ENCODE measurements at regions not wholly inside any gene's neighbourhood (a gene's known extent, or its start where the extent isn't known, plus 50 kb on each side); places are given as distances from the start of the nearest gene placed in this dataset.
"Not testable (repeated sequence)": the region's sequence is repeated elsewhere in the genome, so short reads cannot be mapped to it uniquely, and the experiment has no call there.

DNA sequence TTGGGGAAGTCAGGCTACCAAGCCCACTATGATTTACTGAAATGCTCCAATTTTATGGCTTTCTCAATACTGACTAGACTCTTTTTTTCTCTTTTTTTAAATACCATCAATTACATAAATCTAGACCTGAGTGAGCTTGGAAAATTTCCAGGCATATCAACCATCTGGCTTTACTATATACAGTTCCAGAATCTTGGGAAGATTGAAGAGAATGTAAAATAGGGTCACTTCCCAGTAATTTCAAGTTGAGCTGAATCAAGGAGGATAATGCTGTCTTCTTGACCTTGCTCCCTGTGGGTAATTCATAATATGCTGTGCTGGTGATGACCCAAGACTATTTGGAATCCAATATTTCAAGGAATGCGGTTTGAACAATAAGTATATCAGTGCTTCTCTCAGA lies 108.1 kb downstream of the MAP3K21 start:
- DNase-seq: no peak

DNA sequence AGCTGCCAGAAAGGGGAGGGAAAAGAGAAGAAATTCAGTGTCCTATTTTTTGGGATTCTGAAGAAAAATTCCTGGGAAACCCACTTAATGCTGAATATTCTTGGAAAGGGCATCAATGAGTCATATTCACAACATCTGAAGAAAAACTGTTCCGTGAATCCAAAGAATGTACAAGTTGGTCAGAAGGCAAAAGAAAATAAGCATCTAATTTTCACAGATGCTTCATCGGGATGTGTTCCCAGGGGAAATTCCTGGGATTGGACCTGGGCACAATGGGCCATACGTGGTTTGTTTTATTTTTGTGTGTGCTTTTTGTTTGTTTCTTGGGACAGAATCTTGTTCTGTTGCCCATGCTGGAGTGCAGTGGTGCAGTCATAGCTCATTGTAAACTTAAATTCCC lies 112.2 kb downstream of the MAP3K21 start:
- no peak for DNase-seq

DNA sequence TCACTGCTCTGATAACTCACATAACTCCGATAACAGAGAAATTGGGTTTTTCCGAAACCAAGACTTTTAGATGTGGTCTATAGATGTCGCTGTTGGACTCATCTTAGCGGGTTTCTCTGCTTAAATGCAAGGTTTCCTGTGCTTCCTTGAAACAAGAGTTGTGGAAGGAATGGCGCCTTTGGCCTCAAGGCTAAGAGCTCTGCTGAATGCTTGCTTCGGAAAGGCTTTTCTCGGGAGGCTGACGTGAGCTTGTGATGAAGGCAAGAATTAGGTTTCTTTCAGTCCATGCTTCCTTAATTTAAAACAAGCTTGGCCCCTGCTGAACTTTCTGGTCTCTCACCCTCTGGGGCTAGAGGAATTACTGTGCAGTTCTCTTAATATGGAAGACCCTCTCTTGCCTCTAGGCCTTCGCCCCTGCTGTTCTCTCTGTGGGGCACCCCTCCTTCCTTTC lies 113.5 kb downstream of the MAP3K21 start:
- DNase-seq: peak; percentile 76

DNA sequence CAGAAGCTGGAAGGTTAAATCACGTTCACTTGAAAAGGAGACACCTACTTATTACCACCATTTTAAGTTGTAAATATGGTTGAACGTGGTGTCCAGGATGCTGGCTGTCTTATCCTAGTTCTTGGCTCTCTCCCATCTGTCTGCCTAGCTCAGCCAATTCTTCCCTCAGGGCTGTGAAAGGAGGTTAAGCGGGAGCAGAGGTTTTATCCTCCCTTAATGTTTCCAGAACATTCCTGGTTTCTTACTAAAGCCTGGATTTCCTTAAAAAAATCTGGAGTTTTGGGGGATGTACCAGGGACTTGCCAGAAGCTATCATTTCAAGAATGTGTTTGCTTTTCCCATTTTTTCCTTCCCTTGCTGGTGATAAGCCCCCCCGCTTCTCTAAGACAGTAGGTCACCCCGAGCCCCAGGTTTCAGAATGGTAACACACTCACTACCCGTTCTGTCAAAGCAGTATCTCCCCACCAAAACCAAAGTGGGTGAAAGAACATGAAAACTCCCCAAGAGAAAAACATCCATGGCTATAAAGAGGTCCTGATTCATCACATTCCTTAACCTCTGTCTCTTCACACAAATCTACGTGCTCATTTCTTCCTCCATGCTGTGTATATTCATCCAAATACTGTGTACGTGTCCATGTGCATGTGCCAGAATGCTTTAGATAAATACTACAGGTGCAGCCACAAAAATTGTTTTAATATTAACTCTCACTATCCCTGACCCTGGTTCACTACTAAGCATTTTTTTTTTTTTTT lies 114.7 kb downstream of the MAP3K21 start:
- DNase-seq: no peak

DNA sequence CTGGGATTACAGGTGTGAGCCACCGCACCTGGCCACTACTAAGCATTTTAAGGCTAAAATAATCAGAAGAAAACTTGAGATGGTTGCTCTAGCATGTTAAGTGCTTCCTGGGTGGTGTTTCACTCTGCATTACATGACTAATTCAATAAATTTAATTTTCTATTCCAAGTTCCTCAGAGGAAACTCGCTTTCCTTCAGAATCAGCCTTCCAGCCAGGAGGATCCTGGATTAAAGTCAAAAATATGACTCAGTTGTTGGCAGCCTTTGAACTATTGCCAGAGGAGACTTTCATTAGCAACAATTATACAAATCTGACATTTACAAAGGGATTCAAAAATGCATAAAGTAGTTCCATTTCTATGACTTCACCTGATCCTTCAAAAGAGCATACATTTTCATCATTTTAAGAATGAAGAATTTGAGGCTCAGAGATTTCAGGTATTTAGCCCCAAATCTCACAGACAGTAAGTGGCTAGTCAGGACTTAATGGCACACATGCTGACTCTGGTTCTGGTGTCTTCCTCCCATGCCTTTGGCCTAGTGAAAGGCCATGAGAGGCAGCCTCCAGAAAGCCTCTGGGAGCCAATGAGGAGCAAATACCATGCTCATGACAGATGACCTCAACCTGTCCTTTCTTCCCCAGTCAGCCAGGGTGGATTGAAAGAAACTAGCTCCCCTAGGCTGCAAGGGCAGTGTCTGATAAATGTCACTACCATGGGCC lies 115.7 kb downstream of the MAP3K21 start:
- DNase-seq: no peak

DNA sequence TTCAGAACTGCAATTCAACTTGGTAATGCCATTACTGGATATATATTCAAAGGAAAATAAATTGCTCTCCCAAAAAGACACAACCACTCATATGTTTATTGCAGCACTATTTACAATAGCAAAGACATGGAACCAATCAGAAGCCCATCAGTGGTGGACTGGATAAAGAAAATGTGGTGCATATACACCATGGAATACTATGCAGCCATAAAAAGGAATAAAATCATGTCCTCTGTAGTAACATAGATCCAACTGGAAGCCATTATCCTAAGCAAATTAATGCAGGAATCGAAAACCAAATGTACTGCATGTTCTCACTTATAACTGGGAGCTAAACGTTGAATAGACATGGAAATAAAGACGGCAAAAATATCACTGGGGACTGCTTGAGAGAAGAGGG lies 117.0 kb downstream of the MAP3K21 start:
- DNase-seq: no peak

DNA sequence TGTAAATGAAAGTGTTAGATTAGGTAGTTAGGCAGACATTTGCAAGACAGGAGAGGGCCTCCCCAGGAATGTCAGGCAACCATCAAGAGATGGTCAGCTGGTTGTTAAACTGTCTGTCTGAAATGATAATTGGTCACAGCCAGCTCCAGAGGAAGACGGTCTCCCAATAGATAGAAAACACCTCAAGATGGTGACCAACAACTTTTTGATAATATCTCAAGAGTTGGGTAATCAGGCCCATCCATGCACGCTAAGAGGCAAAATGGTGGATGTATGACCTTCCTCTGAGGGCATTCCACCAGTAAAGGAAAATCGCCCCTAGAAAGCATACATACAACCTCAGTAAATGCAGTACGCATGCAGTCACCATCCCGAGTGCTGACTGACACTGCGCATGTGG lies 118.2 kb downstream of the MAP3K21 start:
- DNase-seq: no peak

DNA sequence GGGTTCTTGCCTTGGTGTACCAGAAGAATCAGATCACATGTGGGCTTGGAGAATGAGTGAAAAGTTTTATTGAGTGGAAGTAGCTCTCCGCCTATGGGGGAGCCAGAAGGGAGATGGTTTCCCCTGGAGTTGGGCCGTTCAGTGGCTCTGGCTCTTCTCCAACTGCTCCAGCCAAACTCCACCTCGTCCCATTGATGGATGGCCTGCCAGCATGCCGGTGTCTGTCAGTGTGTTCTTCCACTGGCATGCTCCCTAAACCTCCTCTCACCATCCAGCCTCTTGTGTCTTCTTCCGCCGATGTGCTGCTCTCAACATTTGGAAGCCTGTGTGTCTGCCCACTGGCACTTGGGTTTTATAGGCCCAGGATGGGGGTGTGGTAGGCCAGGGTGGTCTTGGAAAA lies 119.4 kb downstream of the MAP3K21 start:
- no peak for DNase-seq

DNA sequence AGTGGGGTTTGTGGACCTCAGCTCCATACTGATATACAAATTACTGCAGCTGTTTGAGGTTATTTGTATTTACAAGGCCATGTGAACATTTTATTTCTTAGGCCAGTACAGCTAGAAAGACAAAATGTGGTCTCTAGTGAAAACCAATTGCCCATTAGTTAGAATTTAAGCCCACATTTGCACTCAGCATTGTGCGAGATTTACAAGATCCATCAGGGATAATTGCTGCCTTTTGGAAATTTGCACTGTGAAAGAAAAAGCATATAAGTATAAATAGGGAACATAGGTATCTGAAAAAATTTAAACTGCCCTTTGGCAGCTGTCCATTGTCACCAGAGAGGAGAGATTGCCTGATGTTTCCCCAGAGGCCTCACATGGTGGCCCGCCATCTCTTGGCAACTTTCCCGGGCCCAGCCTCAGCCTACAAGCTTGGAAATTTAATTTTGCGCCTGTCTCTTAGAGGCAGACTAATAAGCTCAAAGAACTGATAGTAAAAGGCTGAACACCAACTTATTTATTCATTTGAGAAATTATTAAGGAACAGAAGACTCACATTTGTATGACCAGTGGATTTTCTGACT lies 120.7 kb downstream of the MAP3K21 start:
- peak; percentile 89 for DNase-seq

DNA sequence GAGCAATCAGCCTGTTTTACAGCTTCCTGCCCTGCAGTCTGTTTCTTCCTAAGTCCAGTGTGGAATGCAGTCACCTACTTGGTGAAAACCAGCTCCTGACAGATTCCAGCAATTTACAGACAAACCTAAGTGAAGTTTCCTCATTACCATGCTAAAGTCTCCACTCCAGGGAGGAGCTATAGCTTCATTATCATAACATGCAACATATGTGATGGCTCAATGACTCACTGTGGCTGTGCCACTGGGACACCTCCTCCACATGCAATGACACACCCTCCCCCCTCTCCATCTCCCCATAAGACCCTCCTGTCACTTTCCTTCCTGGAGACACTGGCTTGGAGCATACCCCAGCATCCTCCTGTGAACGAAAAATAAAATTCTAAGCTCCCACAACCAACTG lies 125.2 kb downstream of the MAP3K21 start:
- DNase-seq: no peak

DNA sequence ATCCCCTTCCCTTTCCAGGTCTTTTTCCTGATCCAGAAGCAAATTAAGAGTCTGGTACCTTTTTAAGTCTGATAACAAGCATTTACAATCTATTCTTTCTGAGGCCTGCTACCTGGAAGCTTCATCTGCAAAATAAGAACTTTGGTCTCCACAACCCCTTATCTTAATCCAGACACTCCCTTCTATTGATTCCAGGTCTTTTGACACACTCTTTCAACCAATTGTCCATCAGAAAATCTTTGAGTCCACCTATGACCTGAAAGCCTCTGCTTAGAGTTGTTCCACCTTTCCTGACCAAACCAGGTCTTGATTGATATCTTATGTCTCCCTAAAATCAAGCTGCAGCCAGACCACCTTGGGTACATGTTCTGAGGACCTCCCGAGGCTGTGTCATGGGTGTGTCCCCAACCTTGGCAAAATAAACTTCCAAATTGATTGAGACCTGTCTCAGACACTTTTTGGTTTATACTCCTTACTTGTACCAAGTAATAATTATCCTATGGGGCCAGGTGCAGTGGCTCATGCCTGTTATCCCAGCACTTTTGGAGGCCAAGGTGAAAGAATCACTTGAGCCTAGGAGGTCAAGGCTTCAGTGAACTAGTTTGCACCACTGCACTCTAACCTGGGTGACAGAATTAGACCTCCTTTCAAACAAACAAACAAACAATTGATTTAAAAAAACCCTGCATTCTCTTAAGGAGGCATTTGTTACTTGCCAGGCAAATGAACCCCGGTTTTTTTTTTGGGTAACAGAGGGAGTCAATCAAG lies 126.1 kb downstream of the MAP3K21 start:
- no peak for DNase-seq

DNA sequence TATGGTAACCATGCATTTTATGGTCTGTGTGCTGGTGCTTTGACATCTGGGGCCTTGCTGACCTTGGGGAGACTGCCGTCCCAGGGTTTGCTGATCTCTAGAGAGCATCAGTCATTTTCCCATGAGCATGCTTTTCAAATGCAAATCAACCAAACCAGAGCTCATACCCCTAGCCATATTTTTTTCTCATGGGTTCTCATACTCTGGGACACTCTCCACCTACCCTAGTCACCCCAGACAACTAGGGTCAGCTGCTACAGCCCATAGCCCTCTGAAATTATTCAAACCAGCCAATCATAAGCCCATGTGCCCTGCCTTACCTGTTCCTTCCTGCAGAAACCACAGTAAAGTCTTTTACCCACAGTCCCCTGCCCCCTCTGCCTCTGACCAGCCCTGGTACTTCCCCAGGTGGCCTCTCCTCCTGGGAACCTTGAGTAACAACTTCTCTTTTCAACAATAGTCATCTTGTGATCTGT lies 132.0 kb downstream of the MAP3K21 start:
- DNase-seq: no peak

DNA sequence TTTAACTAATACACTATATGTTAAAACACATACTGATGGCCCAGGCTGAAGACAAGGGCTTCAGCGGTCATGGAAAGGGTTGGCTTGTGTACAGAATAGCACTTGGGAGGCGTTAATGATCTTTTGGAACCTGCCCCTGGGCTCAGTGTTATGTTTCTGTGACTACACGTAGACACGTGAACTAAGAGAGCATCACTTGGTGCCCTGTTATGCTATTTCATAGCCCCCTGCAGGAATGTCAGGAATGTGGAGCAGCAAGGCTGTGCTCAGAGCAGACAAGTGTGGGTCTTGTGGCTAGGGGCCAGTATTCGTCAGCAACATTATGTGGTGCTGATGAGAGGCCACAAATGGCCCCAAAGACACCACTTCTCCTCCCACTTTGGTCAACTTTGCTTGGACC lies 132.4 kb downstream of the MAP3K21 start:
- no peak for DNase-seq

DNA sequence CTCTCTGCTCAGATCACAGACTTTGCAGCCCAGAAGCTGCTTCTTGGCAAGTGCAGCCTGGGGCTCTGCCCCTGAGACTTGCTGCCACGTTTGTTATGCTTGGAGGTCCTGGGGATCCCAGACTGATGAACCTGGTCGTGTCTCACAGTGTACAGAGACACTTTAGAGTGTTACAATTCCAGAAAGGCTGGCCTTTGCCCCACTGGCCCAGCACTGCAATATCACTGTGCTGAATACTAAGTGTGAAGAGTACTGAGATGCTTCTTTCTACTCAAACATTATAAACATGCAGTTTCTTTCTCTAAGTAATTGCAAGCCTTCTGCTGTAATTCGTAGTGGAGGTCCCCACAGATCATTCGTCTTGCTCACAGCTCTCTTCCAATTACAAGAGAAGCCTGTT lies 133.2 kb downstream of the MAP3K21 start:
- DNase-seq: no peak

DNA sequence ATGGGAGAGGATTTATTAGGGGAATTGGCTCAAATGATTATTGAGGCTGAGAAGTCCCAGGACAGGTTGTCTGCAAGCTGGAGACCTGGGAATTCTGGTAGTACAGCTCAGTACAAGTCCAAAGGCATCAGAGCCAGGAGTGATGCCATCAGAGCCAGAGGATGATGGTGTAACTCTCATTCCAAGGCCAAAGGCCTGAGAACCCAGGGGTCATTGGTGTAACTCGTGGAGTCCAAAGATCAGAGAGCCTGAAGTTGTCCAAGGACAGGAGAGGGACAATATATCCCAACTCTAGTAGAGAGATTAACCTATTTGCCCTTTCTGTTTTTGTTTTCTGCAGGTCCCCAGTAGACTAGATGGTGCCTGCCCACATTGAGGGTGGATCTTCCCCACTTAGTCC lies 134.3 kb downstream of the MAP3K21 start:
- no peak for DNase-seq

DNA sequence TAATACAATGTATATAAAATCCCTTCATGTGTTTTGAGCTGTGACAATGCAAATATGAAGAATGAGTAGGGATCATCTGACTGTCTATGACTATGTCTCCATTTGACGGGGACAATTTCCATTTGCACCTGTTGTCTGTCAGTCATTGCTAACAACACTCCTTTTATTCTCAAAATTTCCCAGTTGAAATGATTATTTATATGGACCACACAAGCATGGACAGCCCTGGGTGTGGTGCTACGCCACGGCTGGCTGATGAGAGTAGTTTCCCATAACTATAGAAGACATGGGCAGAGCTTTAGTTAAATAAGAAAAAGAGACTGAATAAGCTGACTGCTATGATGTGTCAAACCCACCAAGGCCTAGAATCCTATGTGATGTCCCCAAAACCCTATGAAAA lies 135.8 kb downstream of the MAP3K21 start:
- no peak for DNase-seq

DNA sequence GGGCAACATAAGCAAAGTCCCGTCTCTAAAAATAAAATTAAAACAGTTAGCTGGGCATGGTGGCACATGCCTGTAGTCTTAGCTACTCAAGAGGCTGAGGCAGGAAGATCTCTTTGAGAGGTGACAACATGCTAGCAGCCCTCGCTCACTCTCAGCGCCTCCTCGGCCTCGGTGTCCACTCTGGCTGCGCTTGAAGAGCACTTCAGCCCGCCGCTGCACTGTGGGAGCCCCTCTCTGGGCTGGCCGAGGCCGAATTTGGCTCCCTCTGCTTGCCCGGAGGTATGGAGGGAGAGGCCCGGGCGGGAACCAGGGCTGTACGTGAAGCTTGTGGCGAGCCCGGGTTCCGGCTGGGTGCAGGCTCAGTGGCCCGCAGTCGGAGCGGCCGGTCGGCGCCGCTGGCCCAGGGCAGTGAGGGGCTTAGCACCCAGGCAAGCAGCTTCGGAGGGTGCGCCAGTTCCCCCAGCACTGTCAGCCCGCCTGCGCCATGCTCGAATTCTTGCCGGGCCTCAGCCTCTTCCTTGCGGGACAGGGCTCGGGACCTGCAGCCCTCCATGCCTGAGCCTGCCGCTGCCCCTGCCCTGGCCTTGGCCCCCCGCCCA lies 138.3 kb downstream of the MAP3K21 start:
- DNase-seq: no peak

DNA sequence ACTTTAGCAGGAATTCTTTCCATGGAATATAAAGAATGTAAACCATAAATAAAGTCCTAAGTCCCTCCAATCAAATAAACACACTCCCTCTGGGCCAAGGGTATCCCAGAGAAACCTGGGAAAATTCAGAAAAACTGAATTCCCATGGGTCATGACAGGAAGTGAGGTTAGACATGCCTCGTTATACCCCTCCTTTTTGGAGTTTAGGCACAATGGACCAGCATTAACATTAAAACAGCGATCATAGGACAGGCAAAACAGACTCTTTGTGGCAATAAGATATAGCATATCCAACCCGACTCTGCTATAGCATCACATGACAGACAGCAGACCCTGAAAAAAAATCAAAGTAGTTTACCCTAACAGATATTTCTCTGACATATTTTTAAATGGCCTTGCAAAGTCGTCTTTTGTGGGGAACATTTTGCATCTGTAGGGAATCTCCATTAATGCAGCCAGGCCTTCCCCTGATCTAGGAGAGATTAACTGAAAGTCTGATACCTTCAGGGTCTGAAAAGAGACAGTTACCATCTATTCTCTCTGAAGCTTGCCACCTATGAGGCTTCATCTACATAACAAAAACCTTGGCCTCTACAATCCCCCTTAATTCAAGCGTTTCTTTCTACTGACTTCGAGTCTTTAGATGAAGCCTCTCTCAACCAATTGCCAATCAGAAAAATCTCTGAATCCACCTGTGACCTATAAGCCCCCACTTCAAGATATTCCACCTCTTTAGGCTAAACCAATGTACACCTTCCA lies 143.0 kb upstream of the KCNK1 start:
- no peak for DNase-seq

DNA sequence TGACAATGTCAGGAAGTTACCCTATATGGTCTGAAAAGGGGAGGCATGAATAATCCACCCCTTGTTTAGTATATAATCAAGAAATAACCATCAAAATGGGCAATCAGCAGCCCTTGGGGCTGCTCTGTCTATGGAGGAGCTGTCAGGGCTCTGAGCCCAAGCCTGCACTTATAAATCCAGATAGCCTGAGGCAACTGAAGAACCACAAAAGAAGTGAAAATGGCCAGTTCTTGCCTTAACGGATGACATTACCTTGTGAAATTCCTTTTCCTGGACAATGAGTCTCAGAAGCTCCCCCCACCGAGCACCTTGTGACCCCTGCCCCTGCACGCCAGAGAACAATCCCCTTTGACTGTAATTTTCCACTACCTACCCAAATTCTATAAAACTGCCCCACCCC lies 142.1 kb upstream of the KCNK1 start:
- DNase-seq: not testable (repeated sequence)

DNA sequence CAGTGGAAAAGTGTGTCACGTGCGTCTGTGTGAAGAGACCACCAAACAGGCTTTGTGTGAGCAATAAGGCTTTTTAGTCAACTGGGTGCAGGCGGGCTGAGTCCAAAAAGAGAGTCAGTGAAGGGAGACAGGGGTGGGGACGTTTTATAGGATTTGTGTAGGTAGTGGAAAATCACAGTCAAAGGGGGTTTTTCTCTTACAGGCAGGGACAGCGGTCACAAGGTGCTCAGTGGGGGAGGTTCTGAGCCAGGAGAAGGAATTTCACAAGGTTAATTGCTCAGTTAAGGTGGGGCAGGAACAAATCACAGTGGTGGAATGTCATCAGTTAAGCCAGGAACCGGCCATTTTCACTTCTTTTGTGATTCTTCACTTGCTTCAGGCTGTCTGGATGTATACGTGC lies 141.1 kb upstream of the KCNK1 start:
- not testable (repeated sequence) for DNase-seq

DNA sequence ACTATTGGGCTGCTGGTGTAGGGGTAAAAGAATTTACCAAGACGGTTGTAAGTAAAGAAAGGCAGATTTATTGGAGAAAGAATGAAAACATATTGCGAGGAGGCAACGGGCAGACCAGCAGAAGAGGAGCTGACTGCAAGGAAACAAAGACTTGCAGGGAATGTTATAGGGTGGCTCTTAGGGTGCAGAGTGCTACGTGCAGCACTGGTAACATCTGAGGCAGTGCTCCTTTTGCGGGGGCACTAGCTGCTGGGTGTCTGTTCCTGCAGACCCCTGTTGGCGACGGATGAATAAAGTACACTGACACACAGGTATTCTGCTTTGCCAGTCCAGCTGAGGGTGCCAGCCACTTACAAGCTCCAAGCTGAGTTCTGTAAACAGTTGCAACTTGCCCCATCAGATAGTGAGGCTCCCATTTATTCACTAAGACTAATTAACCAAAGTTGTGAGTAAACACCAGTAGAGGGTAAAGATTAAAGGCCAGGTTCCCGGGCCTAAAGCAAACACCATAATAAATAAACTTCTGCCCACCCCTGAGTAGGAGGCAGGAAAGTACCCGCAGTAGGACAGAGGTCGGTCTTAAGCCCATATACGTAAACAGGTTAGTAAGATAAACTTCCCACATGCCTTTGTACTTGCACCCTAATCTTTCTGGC lies 140.2 kb upstream of the KCNK1 start:
- no peak for DNase-seq

DNA sequence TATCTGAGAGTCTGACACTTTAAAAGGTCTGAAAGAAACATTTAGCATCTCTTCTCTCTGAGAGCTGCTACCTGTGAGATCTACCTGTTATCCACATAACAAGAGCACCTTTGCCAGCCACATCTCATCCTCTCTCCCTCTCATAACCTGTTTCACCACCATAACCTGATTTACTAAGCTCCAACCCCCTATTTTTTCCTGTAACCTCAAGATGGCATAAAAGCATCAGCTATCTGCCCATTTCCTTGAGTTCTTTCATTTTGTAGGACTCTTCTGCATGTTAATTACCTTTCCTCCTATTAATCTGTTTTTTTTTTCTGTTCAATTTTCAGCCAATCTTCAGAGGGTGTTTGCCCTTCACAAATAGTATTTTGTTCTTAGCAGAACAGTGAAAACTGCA lies 136.5 kb upstream of the KCNK1 start:
- DNase-seq: no peak

Data from NCI-H345 (cell line).